HepG2 (cell line): ENCODE measurements at regions not wholly inside any gene's neighbourhood (a gene's known extent, or its start where the extent isn't known, plus 50 kb on each side); places are given as distances from the start of the nearest gene placed in this dataset.

ENCODE experiments used
- BORCS8-MEF2B ChIP-seq: sonication (generic); formaldehyde crosslinking; IDR thresholded peaks from 2 replicates; pipeline ENCODE4 v1.8.0; 2022; ENCODE audit warnings: mild to moderate bottlenecking, missing genetic modification reagents
- HNRNPK ChIP-seq: fragments of 200-400 bp; formaldehyde crosslinking; IDR thresholded peaks from 2 replicates; pipeline ENCODE4 v1.6.1; 2018; ENCODE audit warnings: low read length, low read depth, moderate library complexity, mild to moderate bottlenecking; ENCODE audit not compliant: poor library complexity, severe bottlenecking
- POLR2A ChIP-seq, 2 experiments: IDR thresholded peaks; 2 replicates each; pipeline ENCODE4 v1.6.1; 2011; ENCODE audit warnings: low read depth in 2 of 2, low read length in 2 of 2, mild to moderate bottlenecking in 1 of 2, moderate library complexity in 1 of 2; ENCODE audit not compliant: insufficient read depth in 1 of 2
- SIN3B ChIP-seq: fragments of 150-350 bp; IDR thresholded peaks from 2 replicates; pipeline ENCODE4 v1.6.1; 2014; ENCODE audit warnings: low read length
- TAF1 ChIP-seq: sonication (generic); formaldehyde crosslinking; IDR thresholded peaks from 2 replicates; pipeline ENCODE4 v1.4.0; 2020; ENCODE audit warnings: missing genetic modification reagents
- TOE1 ChIP-seq: sonication (generic); formaldehyde crosslinking; IDR thresholded peaks from 2 replicates; pipeline ENCODE4 v1.4.0; 2020; ENCODE audit warnings: mild to moderate bottlenecking, missing genetic modification reagents
- ZNF446 ChIP-seq: sonication (generic); formaldehyde crosslinking; IDR thresholded peaks from 2 replicates; pipeline ENCODE4 v1.5.0; 2020; ENCODE audit warnings: mild to moderate bottlenecking, missing genetic modification reagents
- ZSCAN20 ChIP-seq: sonication (generic); formaldehyde crosslinking; IDR thresholded peaks from 2 replicates; pipeline ENCODE4 v1.4.0; 2020; ENCODE audit warnings: missing genetic modification reagents, mild to moderate bottlenecking, borderline replicate concordance
- TF ChIP-seq, protein P1 (sequence below): sonication (generic); formaldehyde crosslinking; IDR thresholded peaks from 2 replicates; pipeline ENCODE4 v1.5.0; 2020; ENCODE audit warnings: missing genetic modification reagents
- TF ChIP-seq, protein P2 (sequence below): sonication (generic); formaldehyde crosslinking; IDR thresholded peaks from 2 replicates; pipeline ENCODE4 v1.8.1; 2023; ENCODE audit warnings: missing genetic modification reagents, inconsistent platforms, borderline replicate concordance
- TF ChIP-seq, protein P3 (sequence below): sonication (generic); formaldehyde crosslinking; IDR thresholded peaks from 2 replicates; pipeline ENCODE4 v1.5.0; 2020; ENCODE audit warnings: mild to moderate bottlenecking, missing genetic modification reagents, moderate library complexity
- TF ChIP-seq, protein P4 (sequence below): IDR thresholded peaks from 2 replicates; pipeline ENCODE4 v1.6.1; 2016
- TF ChIP-seq, protein P5 (sequence below): sonication (generic); formaldehyde crosslinking; IDR thresholded peaks from 2 replicates; pipeline ENCODE4 v1.5.0; 2020; ENCODE audit warnings: missing genetic modification reagents

DNA sequence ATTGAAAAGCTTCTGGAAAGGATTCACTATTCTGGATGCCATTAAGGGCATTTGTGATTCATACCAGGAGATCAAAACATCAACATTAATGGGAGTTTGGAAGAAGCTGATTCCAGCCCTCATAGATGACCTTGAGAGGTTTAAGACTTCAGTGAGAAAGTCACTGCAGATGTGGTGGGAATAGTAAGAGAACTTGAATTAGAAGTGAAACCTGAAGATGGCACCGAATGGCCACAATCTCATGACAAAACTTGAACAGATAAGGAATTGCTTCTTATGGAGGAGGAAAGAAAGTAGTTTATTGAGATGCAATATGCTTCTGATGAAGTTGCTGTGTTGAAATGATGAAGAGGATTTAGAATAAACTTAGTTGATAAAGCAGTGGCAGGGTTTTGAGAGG lies 254.6 kb upstream of the SLC24A2 start:
- TF ChIP-seq ZSCAN20 (CRISPR knock-in tag) (no peak), SIN3B (no peak), BORCS8-MEF2B (CRISPR knock-in tag) (no peak), TAF1 (CRISPR knock-in tag) (no peak), TOE1 (CRISPR knock-in tag) (no peak), POLR2A (IDR thresholded peaks at IDR 0.05; ENCODE audit: insufficient read depth in 1 of 2, low read depth in 2 of 2, low read length in 2 of 2) (no peak), ZNF446 (CRISPR knock-in tag) (no peak), HNRNPK (no peak)
- TF ChIP-seq, protein P1, sequence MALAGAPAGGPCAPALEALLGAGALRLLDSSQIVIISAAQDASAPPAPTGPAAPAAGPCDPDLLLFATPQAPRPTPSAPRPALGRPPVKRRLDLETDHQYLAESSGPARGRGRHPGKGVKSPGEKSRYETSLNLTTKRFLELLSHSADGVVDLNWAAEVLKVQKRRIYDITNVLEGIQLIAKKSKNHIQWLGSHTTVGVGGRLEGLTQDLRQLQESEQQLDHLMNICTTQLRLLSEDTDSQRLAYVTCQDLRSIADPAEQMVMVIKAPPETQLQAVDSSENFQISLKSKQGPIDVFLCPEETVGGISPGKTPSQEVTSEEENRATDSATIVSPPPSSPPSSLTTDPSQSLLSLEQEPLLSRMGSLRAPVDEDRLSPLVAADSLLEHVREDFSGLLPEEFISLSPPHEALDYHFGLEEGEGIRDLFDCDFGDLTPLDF (CRISPR knock-in tag): no peak
- TF ChIP-seq, protein P2, sequence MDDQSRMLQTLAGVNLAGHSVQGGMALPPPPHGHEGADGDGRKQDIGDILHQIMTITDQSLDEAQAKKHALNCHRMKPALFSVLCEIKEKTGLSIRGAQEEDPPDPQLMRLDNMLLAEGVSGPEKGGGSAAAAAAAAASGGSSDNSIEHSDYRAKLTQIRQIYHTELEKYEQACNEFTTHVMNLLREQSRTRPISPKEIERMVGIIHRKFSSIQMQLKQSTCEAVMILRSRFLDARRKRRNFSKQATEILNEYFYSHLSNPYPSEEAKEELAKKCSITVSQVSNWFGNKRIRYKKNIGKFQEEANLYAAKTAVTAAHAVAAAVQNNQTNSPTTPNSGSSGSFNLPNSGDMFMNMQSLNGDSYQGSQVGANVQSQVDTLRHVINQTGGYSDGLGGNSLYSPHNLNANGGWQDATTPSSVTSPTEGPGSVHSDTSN (CRISPR knock-in tag): no peak
- TF ChIP-seq, protein P3, sequence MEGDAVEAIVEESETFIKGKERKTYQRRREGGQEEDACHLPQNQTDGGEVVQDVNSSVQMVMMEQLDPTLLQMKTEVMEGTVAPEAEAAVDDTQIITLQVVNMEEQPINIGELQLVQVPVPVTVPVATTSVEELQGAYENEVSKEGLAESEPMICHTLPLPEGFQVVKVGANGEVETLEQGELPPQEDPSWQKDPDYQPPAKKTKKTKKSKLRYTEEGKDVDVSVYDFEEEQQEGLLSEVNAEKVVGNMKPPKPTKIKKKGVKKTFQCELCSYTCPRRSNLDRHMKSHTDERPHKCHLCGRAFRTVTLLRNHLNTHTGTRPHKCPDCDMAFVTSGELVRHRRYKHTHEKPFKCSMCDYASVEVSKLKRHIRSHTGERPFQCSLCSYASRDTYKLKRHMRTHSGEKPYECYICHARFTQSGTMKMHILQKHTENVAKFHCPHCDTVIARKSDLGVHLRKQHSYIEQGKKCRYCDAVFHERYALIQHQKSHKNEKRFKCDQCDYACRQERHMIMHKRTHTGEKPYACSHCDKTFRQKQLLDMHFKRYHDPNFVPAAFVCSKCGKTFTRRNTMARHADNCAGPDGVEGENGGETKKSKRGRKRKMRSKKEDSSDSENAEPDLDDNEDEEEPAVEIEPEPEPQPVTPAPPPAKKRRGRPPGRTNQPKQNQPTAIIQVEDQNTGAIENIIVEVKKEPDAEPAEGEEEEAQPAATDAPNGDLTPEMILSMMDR: no peak
- TF ChIP-seq, protein P4, sequence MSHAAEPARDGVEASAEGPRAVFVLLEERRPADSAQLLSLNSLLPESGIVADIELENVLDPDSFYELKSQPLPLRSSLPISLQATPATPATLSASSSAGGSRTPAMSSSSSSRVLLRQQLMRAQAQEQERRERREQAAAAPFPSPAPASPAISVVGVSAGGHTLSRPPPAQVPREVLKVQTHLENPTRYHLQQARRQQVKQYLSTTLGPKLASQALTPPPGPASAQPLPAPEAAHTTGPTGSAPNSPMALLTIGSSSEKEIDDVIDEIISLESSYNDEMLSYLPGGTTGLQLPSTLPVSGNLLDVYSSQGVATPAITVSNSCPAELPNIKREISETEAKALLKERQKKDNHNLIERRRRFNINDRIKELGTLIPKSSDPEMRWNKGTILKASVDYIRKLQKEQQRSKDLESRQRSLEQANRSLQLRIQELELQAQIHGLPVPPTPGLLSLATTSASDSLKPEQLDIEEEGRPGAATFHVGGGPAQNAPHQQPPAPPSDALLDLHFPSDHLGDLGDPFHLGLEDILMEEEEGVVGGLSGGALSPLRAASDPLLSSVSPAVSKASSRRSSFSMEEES (CRISPR knock-in tag): no peak
- TF ChIP-seq, protein P5, sequence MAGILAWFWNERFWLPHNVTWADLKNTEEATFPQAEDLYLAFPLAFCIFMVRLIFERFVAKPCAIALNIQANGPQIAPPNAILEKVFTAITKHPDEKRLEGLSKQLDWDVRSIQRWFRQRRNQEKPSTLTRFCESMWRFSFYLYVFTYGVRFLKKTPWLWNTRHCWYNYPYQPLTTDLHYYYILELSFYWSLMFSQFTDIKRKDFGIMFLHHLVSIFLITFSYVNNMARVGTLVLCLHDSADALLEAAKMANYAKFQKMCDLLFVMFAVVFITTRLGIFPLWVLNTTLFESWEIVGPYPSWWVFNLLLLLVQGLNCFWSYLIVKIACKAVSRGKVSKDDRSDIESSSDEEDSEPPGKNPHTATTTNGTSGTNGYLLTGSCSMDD (CRISPR knock-in tag): no peak
